ENCODE measurements at regions not wholly inside any gene's neighbourhood (a gene's known extent, or its start where the extent isn't known, plus 50 kb on each side); places are given as distances from the start of the nearest gene placed in this dataset.

- H3K27me3 Mint-ChIP-seq (ENCODE audit: unreplicated experiment) = no peaks in the 10 kb centered on the region
These were observed 113.3 kb upstream of the SOX1 start for GRCh38 chr13:111953546-111954178.

DNA sequence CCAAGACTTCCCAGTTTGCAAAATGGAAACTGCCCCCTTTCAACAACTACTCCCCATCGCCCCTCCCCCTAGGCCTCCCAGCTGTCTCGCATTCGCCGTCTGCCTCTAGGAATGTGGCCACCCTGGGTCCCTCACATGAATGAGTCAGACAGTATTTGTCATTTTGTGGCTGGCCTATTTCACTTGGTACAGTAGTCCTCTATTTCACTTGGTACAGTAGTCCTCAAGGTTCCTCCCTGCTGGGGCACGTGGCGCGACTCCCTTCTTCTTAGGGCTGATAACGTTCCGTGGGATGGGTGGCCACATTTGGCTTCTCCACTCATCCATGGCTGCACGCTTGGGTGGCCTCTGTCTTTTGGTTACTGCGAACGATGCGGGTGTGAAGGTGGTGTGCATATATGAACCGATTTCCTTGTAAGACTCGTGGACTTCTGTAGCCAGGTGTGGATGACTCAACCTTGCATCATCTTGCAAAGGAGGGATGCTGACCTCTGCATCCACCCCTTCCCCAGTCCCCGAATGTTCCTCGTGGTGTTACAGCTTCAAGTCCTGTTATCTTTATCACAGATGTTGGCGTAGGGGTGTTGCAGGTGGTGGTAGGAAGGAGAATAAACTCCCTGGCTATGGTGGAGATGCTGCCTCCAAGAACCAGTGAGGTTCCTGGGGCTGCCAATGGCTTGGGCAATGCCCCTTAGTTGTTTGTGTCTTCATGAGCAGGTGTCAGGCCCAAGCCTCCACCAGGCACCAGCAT lies 112.1 kb upstream of the SOX1 start:
- no peak for DNase-seq
- no peak overlapping the region for H3K27ac Mint-ChIP-seq (ENCODE audit: unreplicated experiment)
- CTCF ChIA-PET = no interaction called here
- intact Hi-C loops (cut with micrococcal nuclease; ENCODE audit: unreplicated experiment) = no loop called here
- no peak for TF ChIP-seq CTCF (IDR thresholded peaks at IDR 0.05; ENCODE audit: unreplicated experiment)
- H3K4me1 Mint-ChIP-seq (ENCODE audit: low read depth, unreplicated experiment) = no peaks in the 10 kb centered on the region
- H3K36me3 Mint-ChIP-seq (ENCODE audit: insufficient read depth, unreplicated experiment) = no peaks in the 10 kb centered on the region
- BruUV-seq (replicated peaks) = no TSS peak
- H3K27me3 Mint-ChIP-seq (ENCODE audit: unreplicated experiment) = no peaks in the 10 kb centered on the region
- H3K9me3 Mint-ChIP-seq (ENCODE audit: low read depth, unreplicated experiment) = no peaks in the 10 kb centered on the region
- no peak overlapping the region for H3K4me3 Mint-ChIP-seq (ENCODE audit: low read depth, unreplicated experiment)

More at GRCh38 chr13:111953546-111954178, 113.3 kb upstream of the SOX1 start:
- no peak for TF ChIP-seq CTCF (IDR thresholded peaks at IDR 0.05; ENCODE audit: unreplicated experiment)
- no TSS peak for BruUV-seq (replicated peaks)
- DNase-seq = no peak
- Mint-ChIP-seq H3K4me3 (ENCODE audit: low read depth, unreplicated experiment) (no peak overlapping the region), H3K36me3 (ENCODE audit: insufficient read depth, unreplicated experiment) (no peaks in the 10 kb centered on the region), H3K4me1 (ENCODE audit: low read depth, unreplicated experiment) (no peaks in the 10 kb centered on the region), H3K9me3 (ENCODE audit: low read depth, unreplicated experiment) (no peaks in the 10 kb centered on the region), H3K27ac (ENCODE audit: unreplicated experiment) (no peak overlapping the region)
- CTCF ChIA-PET = no interaction called here
- intact Hi-C loops (cut with micrococcal nuclease; ENCODE audit: unreplicated experiment) = no loop called here

DNA sequence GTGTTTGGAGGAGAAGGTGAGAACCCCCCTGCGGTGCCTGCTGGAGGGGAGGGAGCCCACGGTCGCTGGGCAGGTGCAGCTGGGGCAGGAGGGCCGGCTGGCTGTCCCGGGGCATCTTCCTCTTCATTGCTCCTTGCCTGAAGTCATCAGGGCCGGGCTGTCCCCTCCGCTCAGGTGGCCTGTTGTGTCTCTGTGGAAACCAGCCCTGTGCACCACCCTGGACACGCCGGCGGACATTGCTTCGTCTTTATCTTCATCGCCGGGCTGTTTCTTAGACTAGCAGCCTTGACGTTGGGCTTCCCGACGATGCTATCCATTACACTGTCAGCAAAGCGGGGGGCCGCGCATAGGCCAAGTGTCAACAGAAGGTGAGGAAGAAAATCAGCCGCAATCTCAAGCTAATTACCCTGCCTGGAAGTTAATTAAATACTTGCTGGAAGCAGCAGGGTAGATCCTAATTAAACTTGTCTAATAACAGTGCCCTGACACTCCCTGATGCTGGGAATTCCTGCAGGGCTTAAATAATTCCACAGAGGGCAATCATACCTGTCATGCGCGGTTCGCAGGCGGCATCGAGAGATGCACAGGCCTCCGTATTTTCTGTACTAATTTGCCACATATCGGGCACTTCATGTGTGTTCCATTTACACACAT lies 111.4 kb upstream of the SOX1 start:
- intact Hi-C loops (cut with micrococcal nuclease; ENCODE audit: unreplicated experiment) = no loop called here
- Mint-ChIP-seq H3K27me3 (ENCODE audit: unreplicated experiment) (no peaks in the 10 kb centered on the region), H3K9me3 (ENCODE audit: low read depth, unreplicated experiment) (no peaks in the 10 kb centered on the region), H3K4me3 (ENCODE audit: low read depth, unreplicated experiment) (no peak overlapping the region), H3K4me1 (ENCODE audit: low read depth, unreplicated experiment) (no peaks in the 10 kb centered on the region), H3K36me3 (ENCODE audit: insufficient read depth, unreplicated experiment) (no peaks in the 10 kb centered on the region), H3K27ac (ENCODE audit: unreplicated experiment) (no peak overlapping the region)
- CTCF ChIA-PET = no interaction called here
- no TSS peak for BruUV-seq (replicated peaks)
- TF ChIP-seq CTCF (IDR thresholded peaks at IDR 0.05; ENCODE audit: unreplicated experiment) = no peak
- no peak for DNase-seq

- Mint-ChIP-seq H3K36me3 (ENCODE audit: insufficient read depth, unreplicated experiment) (no peaks in the 10 kb centered on the region), H3K27ac (ENCODE audit: unreplicated experiment) (no peak overlapping the region), H3K27me3 (ENCODE audit: unreplicated experiment) (no peaks in the 10 kb centered on the region), H3K4me3 (ENCODE audit: low read depth, unreplicated experiment) (no peak overlapping the region), H3K9me3 (ENCODE audit: low read depth, unreplicated experiment) (no peaks in the 10 kb centered on the region), H3K4me1 (ENCODE audit: low read depth, unreplicated experiment) (no peaks in the 10 kb centered on the region)
- intact Hi-C loops (cut with micrococcal nuclease; ENCODE audit: unreplicated experiment) = no loop called here
- BruUV-seq (replicated peaks) = no TSS peak
- TF ChIP-seq CTCF (IDR thresholded peaks at IDR 0.05; ENCODE audit: unreplicated experiment) = no peak
- DNase-seq = no peak
- CTCF ChIA-PET = no interaction called here
These were observed 110.4 kb upstream of the SOX1 start for GRCh38 chr13:111956261-111957151.

All from Calu3 (cell line).